H9 (cell line): ENCODE measurements at regions not wholly inside any gene's neighbourhood (a gene's known extent, or its start where the extent isn't known, plus 50 kb on each side); places are given as distances from the start of the nearest gene placed in this dataset.

ENCODE experiments used
- DNase-seq: peaks from one replicate; pipeline ENCODE4 v3.0.0-alpha.2; 2017
- H2AFZ ChIP-seq: one replicate; pipeline ENCODE4 v1.6.1; 2013; ENCODE audit warnings: mild to moderate bottlenecking, low read length, control low read depth, moderate library complexity
- H2AK5ac ChIP-seq: 2 replicates; pipeline ENCODE4 v1.6.1; 2013; ENCODE audit warnings: low read length, control low read depth, mixed read lengths; ENCODE audit not compliant: insufficient read length
- H2BK120ac ChIP-seq: one replicate; pipeline ENCODE4 v1.6.1; 2013; ENCODE audit warnings: low read depth, mild to moderate bottlenecking, low read length, control low read depth, inconsistent platforms; ENCODE audit not compliant: poor library complexity, severe bottlenecking
- H2BK12ac ChIP-seq: 2 replicates; pipeline ENCODE4 v1.6.1; 2013; ENCODE audit warnings: low read length, control low read depth, mixed read lengths, low read depth; ENCODE audit not compliant: insufficient read length
- H2BK15ac ChIP-seq: 2 replicates; pipeline ENCODE4 v1.6.1; 2013; ENCODE audit warnings: low read depth, low read length, control low read depth
- H2BK20ac ChIP-seq: one replicate; pipeline ENCODE4 v1.6.1; 2013; ENCODE audit warnings: low read depth, mild to moderate bottlenecking, low read length, control low read depth, inconsistent platforms; ENCODE audit not compliant: poor library complexity, severe bottlenecking
- H2BK5ac ChIP-seq: 2 replicates; pipeline ENCODE4 v1.6.1; 2013; ENCODE audit warnings: low read length, control low read depth, mixed read lengths; ENCODE audit not compliant: insufficient read length
- H3K14ac ChIP-seq: 2 replicates; pipeline ENCODE4 v1.6.1; 2013; ENCODE audit warnings: low read length, control low read depth; ENCODE audit not compliant: insufficient read depth
- H3K18ac ChIP-seq: 2 replicates; pipeline ENCODE4 v1.6.1; 2013; ENCODE audit warnings: low read depth, mild to moderate bottlenecking, mixed read lengths, low read length, control low read depth; ENCODE audit not compliant: insufficient read length
- H3K23ac ChIP-seq: 2 replicates; pipeline ENCODE4 v1.6.1; 2013; ENCODE audit warnings: low read length, control low read depth, mixed read lengths, low read depth; ENCODE audit not compliant: insufficient read length
- H3K23me2 ChIP-seq: 2 replicates; pipeline ENCODE4 v1.6.1; 2013; ENCODE audit warnings: low read depth, mild to moderate bottlenecking, mixed read lengths, low read length, control low read depth; ENCODE audit not compliant: insufficient read length, poor library complexity, severe bottlenecking
- H3K27ac ChIP-seq: 2 replicates; pipeline ENCODE4 v1.5.1; 2013; ENCODE audit warnings: low read length, control low read depth, mixed read lengths, low read depth; ENCODE audit not compliant: insufficient read length
- H3K27me3 ChIP-seq: 2 replicates; pipeline ENCODE4 v1.6.1; 2013; ENCODE audit warnings: low read length, control low read depth, inconsistent platforms; ENCODE audit not compliant: insufficient read depth
- H3K4ac ChIP-seq: 2 replicates; pipeline ENCODE4 v1.6.1; 2013; ENCODE audit warnings: low read depth, mild to moderate bottlenecking, control low read depth, inconsistent platforms, low read length, moderate library complexity
- H3K4me1 ChIP-seq: 2 replicates; pipeline ENCODE4 v1.6.1; 2013; ENCODE audit warnings: low read length, control low read depth, inconsistent platforms; ENCODE audit not compliant: insufficient read depth
- H3K4me2 ChIP-seq: 2 replicates; pipeline ENCODE4 v1.6.1; 2013; ENCODE audit warnings: low read length, control low read depth, mixed read lengths; ENCODE audit not compliant: insufficient read length, insufficient read depth
- H3K56ac ChIP-seq: 2 replicates; pipeline ENCODE4 v1.6.1; 2013; ENCODE audit warnings: low read depth, mild to moderate bottlenecking, mixed read lengths, low read length, control low read depth; ENCODE audit not compliant: insufficient read length
- H3K79me1 ChIP-seq: 2 replicates; pipeline ENCODE4 v1.6.1; 2013; ENCODE audit warnings: low read depth, mild to moderate bottlenecking, moderate library complexity, low read length, control low read depth, inconsistent platforms; ENCODE audit not compliant: insufficient read depth, poor library complexity, severe bottlenecking
- H3K79me2 ChIP-seq: 2 replicates; pipeline ENCODE4 v1.6.1; 2013; ENCODE audit warnings: low read length, control low read depth, inconsistent platforms; ENCODE audit not compliant: insufficient read depth
- H3K9ac ChIP-seq: 2 replicates; pipeline ENCODE4 v1.6.1; 2013; ENCODE audit warnings: low read length, control low read depth, mixed read lengths; ENCODE audit not compliant: insufficient read length; ENCODE audit errors: extremely low read depth
- H3K9me3 ChIP-seq: one replicate; pipeline ENCODE4 v1.6.1; 2013; ENCODE audit warnings: low read depth, low read length, inconsistent platforms; ENCODE audit not compliant: control insufficient read depth
- H3T11ph ChIP-seq: one replicate; pipeline ENCODE4 v1.6.1; 2013; ENCODE audit warnings: mild to moderate bottlenecking, low read length, control low read depth, inconsistent platforms
- H4K20me1 ChIP-seq: one replicate; pipeline ENCODE4 v1.6.1; 2013; ENCODE audit not compliant: control insufficient read depth, insufficient read length, insufficient read depth
- H4K5ac ChIP-seq: 2 replicates; pipeline ENCODE4 v1.6.1; 2013; ENCODE audit warnings: low read depth, mild to moderate bottlenecking, mixed read lengths, low read length, control low read depth; ENCODE audit not compliant: insufficient read length
- H4K8ac ChIP-seq: replicated peaks from 2 replicates; pipeline ENCODE4 v1.6.1; 2013; ENCODE audit warnings: low read length, control low read depth, mixed read lengths, low read depth; ENCODE audit not compliant: insufficient read length
- H4K91ac ChIP-seq: 2 replicates; pipeline ENCODE4 v1.6.1; 2013; ENCODE audit warnings: low read depth, mild to moderate bottlenecking, moderate library complexity, mixed read lengths, low read length, control low read depth; ENCODE audit not compliant: insufficient read length
- H3K27ac Mint-ChIP-seq, 3 experiments: 2 replicates in 2 of 3; 3 replicates in 1 of 3; pipeline ENCODE4 v1.8.0; 2020 to 2021; ENCODE audit warnings: mixed read lengths in 3 of 3, mild to moderate bottlenecking in 1 of 3, moderate library complexity in 1 of 3
- H3K27me3 Mint-ChIP-seq: 2 replicates; pipeline ENCODE4 v1.8.0; 2021; ENCODE audit warnings: low read depth, mild to moderate bottlenecking, moderate library complexity, mixed read lengths
- H3K36me3 Mint-ChIP-seq, 3 experiments: 2 replicates in 2 of 3; 3 replicates in 1 of 3; pipeline ENCODE4 v1.8.0; 2020 to 2021; ENCODE audit warnings: low read depth in 3 of 3, mixed read lengths in 3 of 3; ENCODE audit not compliant: insufficient read depth in 1 of 3
- H3K4me1 Mint-ChIP-seq, 2 experiments: 2 replicates each; pipeline ENCODE4 v1.8.0; 2020; ENCODE audit warnings: mixed read lengths in 2 of 2
- H3K4me3 Mint-ChIP-seq, 2 experiments: 2 replicates in 1 of 2; 3 replicates in 1 of 2; pipeline ENCODE4 v1.8.0; 2020 to 2021; ENCODE audit warnings: mild to moderate bottlenecking in 2 of 2, mixed read lengths in 2 of 2, moderate library complexity in 1 of 2
- H3K9me3 Mint-ChIP-seq, 2 experiments: 2 replicates in 1 of 2; 3 replicates in 1 of 2; pipeline ENCODE4 v1.8.0; 2020; ENCODE audit warnings: mild to moderate bottlenecking in 2 of 2, mixed read lengths in 2 of 2, moderate library complexity in 1 of 2
- CTCF ChIP-seq: fragments of 200-600 bp; sonication (generic); conservative IDR thresholded peaks from 3 replicates; pipeline ENCODE4 v1.8.0; 2021; ENCODE audit warnings: antibody characterized with exemption, mild to moderate bottlenecking
- WGBS: extraction: QIAGEN DNeasy Blood & Tissue Kit; methylation state at CpG from one replicate; pipeline ENCODE4 v1.1.7; 2013; ENCODE audit warnings: missing lambda C conversion rate, low lambda C conversion rate, mixed read lengths; ENCODE audit not compliant: insufficient read length; ENCODE audit errors: extremely low coverage; 5-methylcytosine and 5-hydroxymethylcytosine counted together

GRCh38 chr6:139860203-139860602 is 485.8 kb upstream of the CITED2 start:
- H3K4me3 Mint-ChIP-seq, result no peak overlapping the region
- H4K91ac ChIP-seq, result no peak overlapping the region
- no peak overlapping the region for H3K14ac ChIP-seq
- H3K4me1 ChIP-seq, result no peaks in the 10 kb centered on the region
- H2BK5ac ChIP-seq, result no peak overlapping the region
- H3K56ac ChIP-seq, result no peak overlapping the region
- H2BK15ac ChIP-seq, result no peak overlapping the region
- no peak overlapping the region for H2BK12ac ChIP-seq
- 0 out of 7 replicates have a peak, but pooled peaks cover 0 to 4% (median 0%) of the 10 kb centered on the region in 3 experiments for H3K36me3 Mint-ChIP-seq
- H3K27ac Mint-ChIP-seq, result no peak overlapping the region
- no peak overlapping the region for H3K9ac ChIP-seq
- H3K79me1 ChIP-seq, result no peaks in the 10 kb centered on the region
- no peak overlapping the region for H2BK120ac ChIP-seq
- H3K4me1 Mint-ChIP-seq, result peaks cover 11 to 14% of the 10 kb centered on the region in 2 experiments; a peak in 3 of 4 replicates
- H3K4me2 ChIP-seq, result no peak overlapping the region
- H2AFZ ChIP-seq, result no peak overlapping the region
- DNase-seq, result no peak
- H3K18ac ChIP-seq, result no peak overlapping the region
- no peaks in the 10 kb centered on the region for H3K9me3 ChIP-seq
- no CpG with 5 or more reads among the region's 4 CpGs for WGBS
- no peaks in the 10 kb centered on the region for H3K79me2 ChIP-seq
- no peaks in the 10 kb centered on the region for H3K23me2 ChIP-seq
- no peak for TF ChIP-seq CTCF
- H3T11ph ChIP-seq, result no peak overlapping the region
- H4K8ac ChIP-seq, result no peak overlapping the region
- no peak overlapping the region for H4K5ac ChIP-seq
- no peak overlapping the region for H2AK5ac ChIP-seq
- no peak overlapping the region for H2BK20ac ChIP-seq
- no peaks in the 10 kb centered on the region for H4K20me1 ChIP-seq
- no peaks in the 10 kb centered on the region for H3K9me3 Mint-ChIP-seq
- no peaks in the 10 kb centered on the region for H3K27me3 ChIP-seq
- H3K4ac ChIP-seq, result no peak overlapping the region
- no peak overlapping the region for H3K27ac ChIP-seq
- H3K27me3 Mint-ChIP-seq, result no peaks in the 10 kb centered on the region
- no peak overlapping the region for H3K23ac ChIP-seq
